AG04450 (cell line): ENCODE measurements at regions not wholly inside any gene's neighbourhood (a gene's known extent, or its start where the extent isn't known, plus 50 kb on each side); places are given as distances from the start of the nearest gene placed in this dataset.

Experiments used
- CTCF ChIA-PET: fragments of 300-600, 350-600 bp; formaldehyde crosslinking; extraction: SDS; loops from one replicate; lab custom pipeline; 2022; ENCODE audit warnings: antibody characterized with exemption, inconsistent platforms; lab: Charles Lee
- POLR2A ChIA-PET: fragments of 350-600 bp; formaldehyde crosslinking; extraction: SDS; loops from one replicate; lab custom pipeline; 2021; ENCODE audit warnings: antibody characterized with exemption, inconsistent platforms; lab: Yijun Ruan, JAX
- DNase-seq: peaks from one replicate; pipeline ENCODE4 v3.0.0-alpha.2; 2011; ENCODE audit warnings: low read depth, low spot score
- H3K27ac ChIP-seq: one replicate; pipeline ENCODE4 v1.5.1; 2012; ENCODE audit warnings: low read depth, low read length, control low read depth
- H3K27me3 ChIP-seq: one replicate; pipeline ENCODE4 v1.6.0; 2012; ENCODE audit warnings: low read length; ENCODE audit not compliant: control insufficient read depth, insufficient read depth
- H3K4me3 ChIP-seq: 2 replicates; pipeline ENCODE4 v1.5.1; 2011; ENCODE audit warnings: mild to moderate bottlenecking, low read depth, low read length, control low read depth
- H3K9me3 ChIP-seq: 2 replicates; pipeline ENCODE4 v1.5.1; 2012; ENCODE audit warnings: low read length; ENCODE audit not compliant: control insufficient read depth, insufficient read depth
- TF ChIP-seq, protein P1 (sequence below): IDR thresholded peaks from 2 replicates; pipeline ENCODE4 v1.5.1; 2011; ENCODE audit warnings: low read depth, low read length, control low read depth, inconsistent platforms

DNA sequence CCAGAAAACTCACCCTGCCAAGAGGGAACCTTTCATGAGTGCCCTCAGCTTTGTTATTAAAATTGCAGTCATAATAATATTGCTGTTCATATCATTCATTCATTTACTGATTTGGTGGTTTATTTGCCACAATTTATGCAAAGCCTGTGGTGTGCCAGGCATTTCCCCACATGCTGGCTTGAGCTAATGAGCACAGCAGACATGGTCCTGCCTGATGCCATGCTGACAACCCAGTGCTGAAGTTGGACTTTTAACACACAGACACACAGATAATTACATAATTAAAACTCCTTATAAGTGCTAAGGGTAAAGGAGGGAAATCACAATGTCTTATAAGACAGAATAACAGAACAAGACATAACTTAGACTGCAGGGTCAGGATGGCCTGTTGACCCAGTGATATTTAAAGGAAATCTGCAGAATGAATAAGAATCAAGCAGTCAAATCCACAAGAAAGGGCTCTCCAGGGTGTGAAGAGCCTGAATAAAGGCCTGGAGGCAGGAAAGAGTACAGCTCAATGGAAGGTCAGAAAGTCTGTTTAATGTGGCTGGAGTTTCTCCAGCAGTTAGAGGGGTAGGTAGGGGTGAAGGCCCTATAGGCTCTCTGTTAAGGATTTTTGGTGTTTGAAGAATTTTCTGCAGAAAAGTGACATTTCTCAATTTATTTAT, 196.9 kb upstream of the CDH11 start:
- DNase-seq, result no peak
- ChIA-PET POLR2A (no interaction called here), CTCF (no interaction called here)
- Histone ChIP-seq H3K27me3 (no peaks in the 10 kb centered on the region), H3K9me3 (peaks cover 5% of the 10 kb centered on the region; the same call in 1 of the 2 replicates), H3K4me3 (no peak overlapping the region), H3K27ac (no peak overlapping the region)
- TF ChIP-seq, protein P1, sequence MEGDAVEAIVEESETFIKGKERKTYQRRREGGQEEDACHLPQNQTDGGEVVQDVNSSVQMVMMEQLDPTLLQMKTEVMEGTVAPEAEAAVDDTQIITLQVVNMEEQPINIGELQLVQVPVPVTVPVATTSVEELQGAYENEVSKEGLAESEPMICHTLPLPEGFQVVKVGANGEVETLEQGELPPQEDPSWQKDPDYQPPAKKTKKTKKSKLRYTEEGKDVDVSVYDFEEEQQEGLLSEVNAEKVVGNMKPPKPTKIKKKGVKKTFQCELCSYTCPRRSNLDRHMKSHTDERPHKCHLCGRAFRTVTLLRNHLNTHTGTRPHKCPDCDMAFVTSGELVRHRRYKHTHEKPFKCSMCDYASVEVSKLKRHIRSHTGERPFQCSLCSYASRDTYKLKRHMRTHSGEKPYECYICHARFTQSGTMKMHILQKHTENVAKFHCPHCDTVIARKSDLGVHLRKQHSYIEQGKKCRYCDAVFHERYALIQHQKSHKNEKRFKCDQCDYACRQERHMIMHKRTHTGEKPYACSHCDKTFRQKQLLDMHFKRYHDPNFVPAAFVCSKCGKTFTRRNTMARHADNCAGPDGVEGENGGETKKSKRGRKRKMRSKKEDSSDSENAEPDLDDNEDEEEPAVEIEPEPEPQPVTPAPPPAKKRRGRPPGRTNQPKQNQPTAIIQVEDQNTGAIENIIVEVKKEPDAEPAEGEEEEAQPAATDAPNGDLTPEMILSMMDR, result no peak

DNA sequence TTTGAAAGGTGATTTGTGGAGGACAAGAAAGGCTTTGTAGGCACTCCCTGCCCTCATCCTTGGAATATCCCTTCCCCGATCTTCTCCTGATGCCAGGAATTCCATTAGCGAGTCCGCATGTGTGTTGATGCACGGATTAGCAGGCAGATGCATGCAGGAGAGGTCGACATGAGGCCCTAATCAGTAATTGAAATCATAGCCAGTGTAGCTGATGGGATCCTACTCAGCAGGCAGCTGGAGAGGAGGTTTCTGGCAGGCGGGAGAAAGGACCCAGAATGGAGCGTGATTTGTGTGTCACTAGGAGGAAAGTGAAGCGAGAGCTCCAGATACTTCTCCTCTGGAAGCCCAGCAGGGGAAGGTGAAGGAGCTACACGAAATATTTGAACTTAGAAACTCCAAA, 196.3 kb upstream of the CDH11 start:
- CTCF ChIA-PET, result no interaction called here
- Histone ChIP-seq H3K9me3 (peaks cover 5% of the 10 kb centered on the region; the same call in 1 of the 2 replicates), H3K27ac (no peak overlapping the region), H3K4me3 (no peak overlapping the region), H3K27me3 (no peaks in the 10 kb centered on the region)
- POLR2A ChIA-PET, result no interaction called here
- DNase-seq, result no peak
- TF ChIP-seq, protein P1, result no peak

DNA sequence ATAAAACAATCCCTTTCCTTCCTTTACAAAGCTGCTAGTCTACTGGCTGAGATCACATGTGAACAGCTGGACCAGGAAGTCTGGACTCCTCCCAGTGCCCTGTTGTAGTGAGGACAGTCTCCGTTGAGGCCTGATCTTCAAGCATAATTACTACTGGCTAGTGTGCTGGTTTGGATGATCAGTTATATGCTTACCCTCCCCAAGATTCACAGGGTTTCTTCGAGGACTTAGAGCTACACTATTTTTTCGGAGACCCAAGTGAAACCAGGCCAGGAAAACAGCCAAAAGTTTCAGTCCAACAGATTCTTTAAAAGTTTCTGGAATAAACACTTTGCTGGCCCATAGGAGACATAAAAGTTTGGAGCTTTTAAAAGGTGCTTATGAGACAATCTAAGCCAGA, 194.9 kb upstream of the CDH11 start:
- no peaks in the 10 kb centered on the region for H3K27me3 ChIP-seq
- ChIA-PET CTCF (no interaction called here), POLR2A (no interaction called here)
- no peak for DNase-seq
- no peak overlapping the region for H3K27ac ChIP-seq
- H3K4me3 ChIP-seq, result no peak overlapping the region
- H3K9me3 ChIP-seq, result peaks cover 5% of the 10 kb centered on the region; the same call in 1 of the 2 replicates
- TF ChIP-seq, protein P1, result no peak

DNA sequence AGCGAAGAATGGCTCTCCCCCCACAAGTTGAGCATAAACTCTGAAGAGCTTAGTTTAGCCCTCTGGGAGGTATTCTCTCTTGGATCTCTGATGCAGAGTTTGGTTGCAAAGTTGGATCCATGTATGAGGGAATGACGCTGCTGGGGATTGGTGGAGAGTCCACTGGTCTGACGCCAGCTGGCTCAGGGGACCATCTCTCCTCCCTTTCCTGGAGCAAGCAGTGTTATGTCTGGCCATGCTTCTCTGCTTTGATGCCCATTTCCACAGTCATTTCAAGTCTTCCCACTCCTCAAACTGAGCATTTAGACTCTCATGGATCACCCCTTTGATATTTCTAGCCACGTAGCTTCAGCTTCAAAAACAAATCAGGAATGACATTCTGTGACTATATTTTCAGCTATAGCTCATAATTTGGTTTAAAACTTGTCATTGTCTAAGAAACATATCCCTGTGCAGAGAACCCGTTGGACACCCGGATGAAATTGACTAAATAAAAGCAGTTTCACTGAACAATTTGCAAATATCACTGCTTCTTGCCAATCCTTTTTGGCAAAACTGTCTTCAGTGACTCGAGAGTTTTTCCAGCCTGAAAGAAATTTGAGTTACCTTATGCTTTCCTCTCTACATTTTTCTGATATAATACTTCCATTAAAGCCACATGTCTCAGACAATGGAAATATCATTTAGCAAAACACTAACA, 193.4 kb upstream of the CDH11 start:
- Histone ChIP-seq H3K4me3 (no peak overlapping the region), H3K9me3 (peaks cover 5% of the 10 kb centered on the region; the same call in 1 of the 2 replicates), H3K27ac (no peak overlapping the region), H3K27me3 (no peaks in the 10 kb centered on the region)
- no peak for DNase-seq
- ChIA-PET CTCF (interaction anchor here (1.1 kb wide), 1 partner anchor 12 kb away, joined by 4 read pairs; no protein-coding TSS in a partner anchor), POLR2A (no interaction called here)
- TF ChIP-seq, protein P1, result no peak

DNA sequence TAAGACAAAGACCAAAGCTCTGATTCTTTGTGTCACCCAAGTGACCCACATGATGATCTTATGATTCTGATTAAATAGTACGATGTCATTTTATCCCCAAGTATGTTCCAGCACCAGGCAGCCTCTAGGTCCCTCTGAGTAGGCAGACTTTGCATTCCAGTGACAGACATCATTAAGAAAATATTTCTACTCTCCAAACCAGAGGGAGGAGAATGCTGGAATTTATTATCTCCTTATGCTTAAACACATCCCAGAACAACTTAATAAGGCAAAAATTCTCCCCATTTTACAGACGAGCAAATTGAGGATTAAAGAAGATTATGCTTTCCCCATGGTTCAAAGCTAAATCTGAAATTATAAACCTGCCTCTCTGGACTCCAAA, 192.8 kb upstream of the CDH11 start:
- no peak overlapping the region for H3K27ac ChIP-seq
- H3K4me3 ChIP-seq, result no peak overlapping the region
- ChIA-PET POLR2A (no interaction called here), CTCF (interaction anchor here (1.1 kb wide), 1 partner anchor 12 kb away, joined by 4 read pairs; no protein-coding TSS in a partner anchor)
- TF ChIP-seq, protein P1, result no peak
- H3K9me3 ChIP-seq, result peaks cover 5% of the 10 kb centered on the region; the same call in 1 of the 2 replicates
- DNase-seq, result no peak
- no peaks in the 10 kb centered on the region for H3K27me3 ChIP-seq
